Endothelial cell of umbilical vein (primary cell): ENCODE measurements at regions not wholly inside any gene's neighbourhood (a gene's known extent, or its start where the extent isn't known, plus 50 kb on each side); places are given as distances from the start of the nearest gene placed in this dataset.

ENCODE experiments used
- BruUV-seq: library from RNA; stranded (reverse); fragments of 400-500 nt; replicated peaks from 2 replicates; lab custom pipeline; 2021; lab: Mats Ljungman, UMichigan
- CTCF ChIA-PET: fragments of 300-600, 350-600 bp; sonication (Branson Sonifier 250); formaldehyde crosslinking; loops from one replicate; lab custom pipeline; 2021; ENCODE audit warnings: antibody characterized with exemption, inconsistent platforms; lab: Charles Lee
- POLR2A ChIA-PET: fragments of 300-600, 350-600 bp; sonication (Branson Sonifier 250); formaldehyde crosslinking; loops from one replicate; lab custom pipeline; 2021; ENCODE audit warnings: antibody characterized with exemption, inconsistent platforms; lab: Charles Lee
- DNase-seq: peaks from one replicate; pipeline ENCODE4 v3.0.0-alpha.2; 2011; ENCODE audit warnings: low read depth, low spot score
- FAIRE-seq: peaks from 2 replicates; lab custom pipeline; 2011; peaks lifted over from hg19 to GRCh38; lab: Jason Lieb, UNC
- H2AFZ ChIP-seq: 2 replicates; pipeline ENCODE4 v1.6.0; 2012; ENCODE audit warnings: low read depth, low read length, control low read depth, inconsistent platforms
- H3K27ac ChIP-seq: 2 replicates; pipeline ENCODE4 v1.5.1; 2011; ENCODE audit warnings: low read depth, mild to moderate bottlenecking, control low read depth, low read length, moderate library complexity; ENCODE audit not compliant: insufficient read depth
- H3K27me3 ChIP-seq, 2 experiments: 2 replicates each; pipeline versions ENCODE4 v1.6.0 to v1.6.1; 2011; ENCODE audit warnings: low read length in 2 of 2, mixed read lengths in 1 of 2; ENCODE audit not compliant: control insufficient read depth in 2 of 2, insufficient read depth in 2 of 2
- H3K36me3 ChIP-seq, 2 experiments: 2 replicates in 1 of 2; 3 replicates in 1 of 2; pipeline ENCODE4 v1.5.1; 2011; ENCODE audit warnings: low read length in 2 of 2, mild to moderate bottlenecking in 1 of 2, moderate library complexity in 1 of 2; ENCODE audit not compliant: control insufficient read depth in 2 of 2, insufficient read depth in 2 of 2; ENCODE audit errors: extremely low read depth in 1 of 2
- H3K4me1 ChIP-seq: 3 replicates; pipeline ENCODE4 v1.5.1; 2011; ENCODE audit warnings: mild to moderate bottlenecking, low read length; ENCODE audit not compliant: control insufficient read depth, insufficient read depth; ENCODE audit errors: extremely low read depth
- H3K4me2 ChIP-seq: 2 replicates; pipeline ENCODE4 v1.6.1; 2011; ENCODE audit warnings: low read length, control low read depth, mixed read lengths; ENCODE audit not compliant: insufficient read depth
- H3K4me3 ChIP-seq, 3 experiments: fragments of 200-600 bp in 1 of 3; sonication (generic), shearing (Covaris generic) in 1 of 3; replicated peaks in 1 of 3; 2 replicates each; pipeline ENCODE4 v1.5.1; 2011 to 2016; ENCODE audit warnings: control low read depth in 3 of 3, low read length in 3 of 3, mild to moderate bottlenecking in 2 of 3, inconsistent platforms in 1 of 3, low read depth in 1 of 3, moderate library complexity in 1 of 3; ENCODE audit not compliant: insufficient read depth in 1 of 3
- H3K79me2 ChIP-seq: 2 replicates; pipeline ENCODE4 v1.6.0; 2012; ENCODE audit warnings: low read length, inconsistent platforms; ENCODE audit not compliant: control insufficient read depth, insufficient read depth
- H3K9ac ChIP-seq: replicated peaks from 2 replicates; pipeline ENCODE3; 2011; ENCODE audit warnings: low read length, control low read depth; ENCODE audit not compliant: insufficient read depth; ENCODE audit errors: extremely low read depth
- H3K9me1 ChIP-seq: replicated peaks from 3 replicates; pipeline ENCODE4 v1.6.0; 2011; ENCODE audit warnings: mild to moderate bottlenecking, low read length; ENCODE audit not compliant: control insufficient read depth, insufficient read depth; ENCODE audit errors: extremely low read depth
- H3K9me3 ChIP-seq: replicated peaks from 2 replicates; pipeline ENCODE4 v1.5.1; 2012; ENCODE audit warnings: low read length, inconsistent platforms; ENCODE audit not compliant: control insufficient read depth, insufficient read depth
- H4K20me1 ChIP-seq: replicated peaks from 2 replicates; pipeline ENCODE3; 2011; ENCODE audit warnings: mild to moderate bottlenecking, low read length; ENCODE audit not compliant: control insufficient read depth, insufficient read depth; ENCODE audit errors: extremely low read depth
- EZH2 ChIP-seq: IDR thresholded peaks from 2 replicates; pipeline ENCODE4 v1.6.1; 2012; ENCODE audit warnings: borderline replicate concordance, low read depth, mild to moderate bottlenecking, moderate library complexity, low read length, inconsistent platforms; ENCODE audit not compliant: severe bottlenecking
- FOS ChIP-seq: IDR thresholded peaks from 2 replicates; pipeline ENCODE4 v1.6.1; 2011; ENCODE audit warnings: mild to moderate bottlenecking, low read length, moderate library complexity, borderline replicate concordance; ENCODE audit not compliant: insufficient read depth
- GATA2 ChIP-seq: IDR thresholded peaks from 2 replicates; pipeline ENCODE4 v1.7.0; 2011; ENCODE audit warnings: low read depth, mild to moderate bottlenecking, moderate library complexity, mixed read lengths, low read length; ENCODE audit not compliant: insufficient read length, insufficient read depth
- JUN ChIP-seq: IDR thresholded peaks from 2 replicates; pipeline ENCODE4 v1.6.1; 2011; ENCODE audit warnings: borderline replicate concordance, low read depth; ENCODE audit not compliant: insufficient read length, insufficient read depth
- MYC ChIP-seq: IDR thresholded peaks from one replicate; pipeline ENCODE4 v1.6.1; 2011; ENCODE audit warnings: mild to moderate bottlenecking, low read depth, low read length
- POLR2A ChIP-seq: IDR thresholded peaks from 2 replicates; pipeline ENCODE4 v1.6.1; 2012; ENCODE audit warnings: low read depth, mild to moderate bottlenecking, control low read depth, low read length
- POLR2AphosphoS5 ChIP-seq: IDR thresholded peaks from 2 replicates; pipeline ENCODE4 v1.6.1; 2012; ENCODE audit warnings: low read depth, mild to moderate bottlenecking, control low read depth, low read length, moderate library complexity; ENCODE audit not compliant: insufficient read depth
- dilution Hi-C: fragments of 300-500 bp; cut with MboI; formaldehyde crosslinking; loops from one replicate; pipeline ENCODE4 v1.15.0; 2019; ENCODE audit warnings: low sequenced_read_pairs; ENCODE audit not compliant: extremely low pct_ligation_motif_present
- intact Hi-C: fragments of 100-400 bp; cut with micrococcal nuclease; formaldehyde crosslinking; loops from one replicate; pipeline ENCODE4 v1.10.0; 2022
- TF ChIP-seq, protein P1 (sequence below), 2 donors: IDR thresholded peaks; 1 replicate in 1 of 2; 2 replicates in 1 of 2; pipeline ENCODE4 v1.5.1; 2011; ENCODE audit warnings: low read length in 2 of 2, mild to moderate bottlenecking in 2 of 2, moderate library complexity in 2 of 2, control low read depth in 1 of 2, inconsistent platforms in 1 of 2, low read depth in 1 of 2; ENCODE audit not compliant: insufficient read depth in 1 of 2; ENCODE audit errors: extremely low read depth in 1 of 2
- TF ChIP-seq, protein P2 (sequence below): IDR thresholded peaks from 2 replicates; pipeline ENCODE4 v1.6.1; 2011; ENCODE audit not compliant: insufficient read depth, insufficient read length

DNA sequence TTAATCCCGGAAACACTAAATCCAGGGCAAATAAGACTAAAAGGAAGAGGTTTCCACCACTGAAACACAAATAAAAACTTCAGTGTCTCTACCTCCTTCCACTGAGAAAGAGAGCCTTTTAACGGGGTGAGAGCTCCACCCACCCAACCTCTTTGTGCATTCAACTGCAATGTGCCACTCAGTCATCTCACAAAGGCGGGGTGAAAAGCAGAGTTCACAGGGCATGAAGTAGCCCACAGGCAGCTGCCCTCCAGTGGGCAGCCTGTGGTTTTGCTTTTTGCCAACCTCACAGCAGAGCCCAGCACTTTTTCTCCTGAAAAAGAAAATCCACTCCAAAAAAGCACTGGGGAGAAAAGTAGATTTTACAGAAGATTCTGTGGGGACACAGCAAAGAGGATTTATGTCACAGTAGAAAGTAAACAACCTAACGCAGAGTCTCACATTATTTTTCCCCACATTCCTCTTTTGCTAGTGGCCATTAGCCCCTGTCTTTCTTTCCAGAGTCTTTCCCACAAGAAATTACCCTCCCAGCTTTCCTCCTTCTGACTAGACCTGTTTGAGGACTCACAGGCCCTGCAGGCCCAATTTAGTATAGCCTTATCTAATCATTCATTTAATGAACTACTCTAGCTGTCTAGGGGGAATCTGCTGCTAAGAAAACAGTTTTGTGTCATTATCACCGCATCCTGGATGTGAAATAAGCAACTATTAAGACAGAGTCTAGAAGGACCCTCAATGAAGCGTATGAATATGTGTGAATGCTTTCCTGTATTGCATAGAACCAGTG lies 753.8 kb upstream of the FOXG1 start:
- dilution Hi-C loops (no loop called here), intact Hi-C loops (no loop called here)
- no peak overlapping the region for H3K4me2 ChIP-seq
- no peak overlapping the region for H3K27ac ChIP-seq
- H2AFZ ChIP-seq, result no peak overlapping the region
- H3K79me2 ChIP-seq, result no peaks in the 10 kb centered on the region
- no peaks in the 10 kb centered on the region for H4K20me1 ChIP-seq
- FAIRE-seq, result no peak
- H3K9me1 ChIP-seq, result no peaks in the 10 kb centered on the region
- DNase-seq, result no peak
- H3K4me1 ChIP-seq, result no peaks in the 10 kb centered on the region
- ChIA-PET CTCF (interaction anchor here (0.9 kb wide), 1 partner anchor 10 kb away, joined by 3 read pairs; no protein-coding TSS in a partner anchor), POLR2A (no interaction called here)
- H3K4me3 ChIP-seq, result no peak overlapping the region
- no peak overlapping the region for H3K9ac ChIP-seq
- TF ChIP-seq JUN (no peak), EZH2 (no peak), POLR2A (no peak), MYC (no peak), FOS (no peak), GATA2 (no peak), POLR2AphosphoS5 (no peak)
- TF ChIP-seq, protein P1, sequence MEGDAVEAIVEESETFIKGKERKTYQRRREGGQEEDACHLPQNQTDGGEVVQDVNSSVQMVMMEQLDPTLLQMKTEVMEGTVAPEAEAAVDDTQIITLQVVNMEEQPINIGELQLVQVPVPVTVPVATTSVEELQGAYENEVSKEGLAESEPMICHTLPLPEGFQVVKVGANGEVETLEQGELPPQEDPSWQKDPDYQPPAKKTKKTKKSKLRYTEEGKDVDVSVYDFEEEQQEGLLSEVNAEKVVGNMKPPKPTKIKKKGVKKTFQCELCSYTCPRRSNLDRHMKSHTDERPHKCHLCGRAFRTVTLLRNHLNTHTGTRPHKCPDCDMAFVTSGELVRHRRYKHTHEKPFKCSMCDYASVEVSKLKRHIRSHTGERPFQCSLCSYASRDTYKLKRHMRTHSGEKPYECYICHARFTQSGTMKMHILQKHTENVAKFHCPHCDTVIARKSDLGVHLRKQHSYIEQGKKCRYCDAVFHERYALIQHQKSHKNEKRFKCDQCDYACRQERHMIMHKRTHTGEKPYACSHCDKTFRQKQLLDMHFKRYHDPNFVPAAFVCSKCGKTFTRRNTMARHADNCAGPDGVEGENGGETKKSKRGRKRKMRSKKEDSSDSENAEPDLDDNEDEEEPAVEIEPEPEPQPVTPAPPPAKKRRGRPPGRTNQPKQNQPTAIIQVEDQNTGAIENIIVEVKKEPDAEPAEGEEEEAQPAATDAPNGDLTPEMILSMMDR (IDR thresholded peaks at IDR 0.05; ENCODE audit: extremely low read depth in 1 of 2, insufficient read depth in 1 of 2, low read depth in 1 of 2, low read length in 2 of 2), result no peak
- TF ChIP-seq, protein P2, sequence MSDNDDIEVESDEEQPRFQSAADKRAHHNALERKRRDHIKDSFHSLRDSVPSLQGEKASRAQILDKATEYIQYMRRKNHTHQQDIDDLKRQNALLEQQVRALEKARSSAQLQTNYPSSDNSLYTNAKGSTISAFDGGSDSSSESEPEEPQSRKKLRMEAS, result no peak
- BruUV-seq, result no TSS peak
- H3K27me3 ChIP-seq, result no peaks in the 10 kb centered on the region
- H3K9me3 ChIP-seq, result no peaks in the 10 kb centered on the region
- H3K36me3 ChIP-seq, result no peaks in the 10 kb centered on the region
